Stimulated activated CD4-positive, alpha-beta T cell treated with anti-CD3 and anti-CD28 coated beads, Interleukin-1b, Interleukin-23, amount 100 ng/mL, for 24 hours (primary cell): ENCODE measurements at regions not wholly inside any gene's neighbourhood (a gene's known extent, or its start where the extent isn't known, plus 50 kb on each side); places are given as distances from the start of the nearest gene placed in this dataset.

Source experiments
- DNase-seq, 4 experiments: peaks; one replicate each; pipeline ENCODE4 v3.0.0-alpha.2; 2020; ENCODE audit warnings: low read depth in 4 of 4, low spot score in 1 of 4

- DNase-seq: no peak
Measured at GRCh38 chr3:68328049-68328448, 604.3 kb downstream of the TAFA4 start.

GRCh38 chr3:68315964-68316363, 616.4 kb downstream of the TAFA4 start:
- DNase-seq: no peak

DNA sequence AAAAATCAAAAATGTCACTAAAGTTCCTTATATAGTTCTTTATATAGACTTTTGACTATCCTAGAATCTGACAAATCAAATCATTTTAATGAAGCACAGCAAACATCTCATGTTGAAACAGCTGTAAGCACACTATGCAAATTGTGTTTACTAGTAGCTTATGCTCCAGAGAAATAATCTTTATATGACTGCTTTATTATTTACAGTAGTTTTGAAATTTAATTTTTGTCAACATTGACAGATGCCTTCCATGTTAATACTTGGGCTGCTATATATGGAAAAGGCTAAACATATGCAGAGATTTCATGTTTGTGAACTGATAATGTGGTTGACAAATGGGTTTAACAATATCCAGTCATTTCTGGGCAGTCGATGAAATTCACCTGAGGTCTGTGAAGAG, 616.8 kb downstream of the TAFA4 start:
- no peak for DNase-seq

DNA sequence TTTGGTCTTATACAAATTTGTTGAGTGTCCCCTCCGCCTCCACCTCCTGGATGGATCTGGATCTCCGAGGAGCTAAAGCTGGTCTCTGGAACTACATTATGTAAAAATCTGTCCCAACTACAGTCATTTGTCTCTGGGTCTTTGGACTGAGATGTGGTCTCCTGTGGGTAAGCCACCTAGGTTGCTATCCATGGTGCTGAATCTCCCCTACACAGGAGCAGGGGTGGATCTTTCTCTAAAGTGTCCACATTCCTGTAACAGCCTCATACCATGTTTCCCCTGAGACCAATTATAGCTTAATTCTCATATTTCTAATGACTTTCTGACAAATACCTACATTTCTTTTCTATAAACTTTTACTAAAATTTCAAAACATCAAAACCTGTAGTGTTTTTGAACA, 625.8 kb downstream of the TAFA4 start:
- no peak for DNase-seq

DNA sequence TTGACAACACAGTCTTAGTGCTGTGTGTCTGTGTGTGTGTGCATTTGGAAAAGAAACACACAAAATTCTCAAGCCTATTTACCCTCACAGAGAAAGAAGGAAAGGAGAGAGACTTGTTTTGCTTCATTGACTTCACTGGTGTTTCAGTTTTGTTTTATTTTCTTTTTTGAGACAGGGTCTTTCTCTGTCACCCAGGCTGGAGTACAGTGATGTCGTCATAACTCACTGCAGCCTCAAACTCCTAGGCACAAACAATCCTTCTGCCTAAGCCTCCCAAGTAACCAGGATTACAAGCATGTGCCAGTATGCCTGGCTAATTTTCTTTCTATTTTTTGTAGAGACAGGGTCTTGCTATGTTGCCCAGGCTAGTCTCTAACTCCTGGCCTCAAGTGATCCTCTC, 636.9 kb downstream of the TAFA4 start:
- DNase-seq: no peak

- no peak for DNase-seq
Measured at GRCh38 chr3:68290333-68290732, 635.9 kb upstream of the SUCLG2 start.

DNA sequence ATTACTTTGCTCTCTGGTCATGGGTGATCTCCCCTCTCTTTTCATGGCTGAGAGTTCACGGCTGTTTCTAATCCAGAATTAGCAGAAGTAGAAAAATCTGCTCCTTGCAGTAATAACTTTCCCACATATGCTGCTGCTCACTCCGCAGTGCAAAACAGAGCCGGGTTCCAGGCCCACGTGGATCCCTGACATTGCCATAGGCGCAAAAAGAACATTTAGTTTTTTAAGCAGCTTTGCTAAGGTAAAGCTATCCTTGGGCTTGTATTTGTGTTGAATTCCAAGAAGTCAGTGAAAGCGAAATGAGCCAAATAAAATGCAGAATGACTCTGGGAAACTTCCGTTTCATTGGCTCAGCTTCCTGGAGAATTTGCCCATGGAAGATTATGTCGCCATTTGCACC, 633.7 kb upstream of the SUCLG2 start:
- DNase-seq: no peak

GRCh38 chr3:68287101-68287500, 632.7 kb upstream of the SUCLG2 start:
- DNase-seq: no peak

GRCh38 chr3:68274286-68274685, 619.9 kb upstream of the SUCLG2 start:
- no peak for DNase-seq

GRCh38 chr3:68271145-68271544, 616.7 kb upstream of the SUCLG2 start:
- DNase-seq: no peak

GRCh38 chr3:68256635-68257223, 602.3 kb upstream of the SUCLG2 start:
- no peak for DNase-seq

GRCh38 chr3:68249265-68249664, 594.9 kb upstream of the SUCLG2 start:
- DNase-seq: peak in 1 of 4 experiments; percentile 5

- no peak for DNase-seq
Measured at GRCh38 chr3:68242606-68243005, 588.2 kb upstream of the SUCLG2 start.

DNA sequence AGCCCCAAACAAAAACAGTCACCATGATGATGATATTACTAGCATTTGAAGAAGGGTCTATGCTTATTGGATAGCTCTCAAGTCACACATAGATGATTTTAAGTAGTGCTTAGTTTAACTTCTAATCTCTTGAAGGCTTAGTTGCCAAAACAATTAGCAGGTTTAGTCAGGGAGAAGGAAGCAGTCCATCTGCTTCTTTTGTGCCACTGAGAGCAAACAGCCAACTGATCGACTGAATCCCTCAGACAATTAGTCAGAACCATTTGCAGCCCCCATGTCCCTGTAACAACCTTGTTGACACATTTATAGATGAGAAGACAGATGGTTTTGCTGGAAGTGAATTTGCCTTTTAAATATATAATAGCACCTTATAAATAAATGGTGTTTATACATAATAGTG, 585.1 kb upstream of the SUCLG2 start:
- DNase-seq: no peak

DNA sequence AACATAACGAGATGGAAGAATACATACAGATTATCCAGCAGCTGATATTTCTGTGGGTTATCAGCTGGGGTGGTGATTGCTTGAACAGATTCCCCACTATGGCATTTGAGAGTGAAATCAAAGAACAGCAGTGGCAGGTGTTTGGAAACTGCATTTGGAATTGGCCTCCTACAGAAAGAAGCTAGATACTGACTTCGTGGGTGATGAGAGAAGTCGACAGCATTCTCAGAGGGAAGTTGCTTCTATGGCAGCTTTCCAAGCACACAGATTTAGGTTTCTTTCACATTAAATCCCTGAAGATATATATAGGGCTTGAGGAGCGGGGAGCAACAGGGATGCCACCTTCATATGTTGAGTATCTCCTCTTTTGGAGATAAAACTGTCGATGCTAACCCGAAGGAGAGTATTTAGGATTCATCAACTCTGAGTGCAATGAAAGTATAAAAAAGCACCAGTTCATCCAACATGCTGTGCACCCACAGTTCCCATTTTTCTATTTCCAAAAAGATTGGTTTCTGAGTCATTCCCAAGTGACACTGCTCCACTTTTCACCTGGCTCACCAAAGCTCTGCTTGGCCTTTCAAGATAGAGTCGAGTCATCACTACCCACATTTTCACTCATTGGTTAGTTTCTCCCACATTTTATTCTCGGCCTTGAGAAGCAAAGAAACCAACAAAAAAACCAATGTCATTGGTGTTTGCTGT, 579.8 kb upstream of the SUCLG2 start:
- no peak for DNase-seq

DNA sequence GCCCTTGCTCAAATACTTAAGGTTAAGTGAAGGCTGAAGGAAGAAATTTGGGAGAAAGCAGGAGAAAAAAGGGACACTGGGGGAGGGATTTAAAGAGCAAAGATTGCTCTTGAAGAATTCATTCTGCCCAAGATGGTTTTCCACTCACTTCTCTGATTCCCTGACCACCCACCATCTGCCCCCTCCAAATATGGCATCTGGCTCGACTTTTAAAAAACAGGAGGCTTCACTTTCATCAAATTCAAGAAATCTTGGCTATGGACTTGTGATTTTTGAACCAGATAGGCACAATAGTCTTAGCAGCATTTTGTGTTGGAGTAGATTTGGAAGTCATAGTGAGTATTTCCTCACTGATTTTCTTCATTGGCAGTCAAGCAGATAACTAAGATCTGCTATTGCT, 574.4 kb upstream of the SUCLG2 start:
- no peak for DNase-seq

DNA sequence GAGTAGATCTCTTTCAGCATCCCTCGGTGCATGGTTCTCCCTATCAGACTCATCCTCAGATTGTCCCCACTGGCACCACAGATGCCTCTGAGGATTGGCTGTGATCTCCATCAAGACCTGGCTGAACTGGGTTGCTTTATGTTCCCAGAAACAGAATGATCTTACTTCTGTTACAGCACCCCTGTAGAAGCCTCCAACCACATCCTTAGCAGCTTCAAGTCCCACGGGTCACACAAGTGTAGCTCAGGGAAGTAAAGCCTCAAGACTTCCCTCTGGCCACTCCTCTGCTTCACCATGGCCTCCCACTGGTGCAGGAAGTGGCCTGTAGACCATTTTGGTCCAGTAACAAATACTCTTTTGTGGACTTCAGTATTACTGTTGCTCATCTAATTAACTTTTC, 566.4 kb upstream of the SUCLG2 start:
- DNase-seq: no peak

DNA sequence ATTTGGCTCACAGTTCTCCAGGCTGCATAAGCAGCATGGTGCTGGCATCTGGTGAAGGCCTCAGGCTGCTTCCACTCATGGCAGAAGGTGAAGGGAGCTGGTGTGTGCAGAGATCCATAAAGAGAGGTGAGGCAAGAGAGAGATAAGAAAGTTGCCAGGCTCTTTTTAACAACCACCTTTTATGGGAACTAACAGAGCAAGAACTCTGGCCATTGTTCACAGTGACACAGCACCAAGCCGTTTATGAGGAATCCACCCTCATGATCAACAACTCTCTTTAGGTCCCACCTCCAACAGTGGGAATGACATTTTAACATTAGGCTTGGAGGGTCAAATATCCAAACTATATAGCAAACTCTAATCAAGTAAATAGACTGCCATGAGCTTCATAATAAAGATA, 557.2 kb upstream of the SUCLG2 start:
- no peak for DNase-seq

GRCh38 chr3:68210635-68211034, 556.2 kb upstream of the SUCLG2 start:
- no peak for DNase-seq

DNA sequence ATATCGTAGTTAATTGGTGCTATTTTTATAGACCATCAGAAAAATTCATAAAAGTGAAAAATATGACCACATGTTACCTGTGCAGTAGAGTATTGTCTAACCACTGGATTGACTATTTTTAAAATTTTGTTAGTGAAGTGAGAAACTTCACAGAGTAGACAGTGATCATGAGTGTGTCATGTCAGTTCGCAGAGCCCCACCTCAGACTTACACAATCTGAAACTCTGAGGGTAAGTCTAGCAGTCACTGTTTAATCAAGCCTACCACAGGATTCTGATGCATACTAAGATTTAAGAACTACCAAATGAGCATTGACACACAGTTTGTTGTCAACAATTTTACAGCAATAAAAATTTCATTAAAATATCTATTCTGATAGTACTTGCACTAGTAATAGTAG, 552.9 kb upstream of the SUCLG2 start:
- no peak for DNase-seq

- DNase-seq: no peak
Measured at GRCh38 chr3:68206524-68207117, 552.2 kb upstream of the SUCLG2 start.

DNA sequence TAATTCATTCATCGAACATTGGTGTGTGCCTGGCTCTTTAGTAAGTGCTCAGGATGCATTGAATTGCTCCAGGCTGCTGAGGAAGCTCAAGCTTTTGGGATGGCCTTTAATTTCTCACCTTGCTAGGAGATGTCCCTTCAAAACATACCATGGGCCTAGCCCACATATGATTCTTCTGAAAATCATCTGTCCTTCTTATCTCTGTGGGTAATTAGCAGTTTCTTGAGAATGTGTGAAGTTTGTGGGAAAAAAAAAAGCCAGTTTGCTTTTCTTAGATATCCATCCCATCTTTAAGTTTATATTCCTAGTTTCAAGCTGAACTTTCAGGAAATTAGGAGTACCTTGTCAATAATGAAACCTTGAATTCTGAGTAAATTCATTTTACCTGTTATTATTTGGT, 532.3 kb upstream of the SUCLG2 start:
- DNase-seq: no peak

DNA sequence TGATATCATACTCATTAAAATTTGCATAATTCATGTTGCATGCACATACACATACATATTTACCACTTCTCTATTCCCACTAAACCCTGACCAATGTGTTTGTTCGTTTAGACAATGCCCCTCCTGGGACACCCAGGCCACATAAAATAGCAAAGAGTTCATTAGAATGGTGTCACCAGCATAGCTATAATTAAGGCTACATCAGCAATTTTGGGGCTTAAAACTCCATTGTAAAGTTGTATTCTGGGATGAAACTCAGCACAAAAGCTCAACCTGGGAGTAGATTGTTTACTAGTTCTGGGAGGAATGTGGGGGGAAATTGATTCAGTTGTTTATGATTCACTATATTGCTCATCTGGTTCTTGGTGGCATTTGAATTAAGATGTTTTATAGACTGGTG, 522.2 kb upstream of the SUCLG2 start:
- DNase-seq: no peak
